GM12865 (cell line): ENCODE measurements at regions not wholly inside any gene's neighbourhood (a gene's known extent, or its start where the extent isn't known, plus 50 kb on each side); places are given as distances from the start of the nearest gene placed in this dataset.

Source experiments
- DNase-seq: peaks from one replicate; pipeline ENCODE4 v3.0.0; 2010; ENCODE audit warnings: low read depth
- H3K4me3 ChIP-seq: 2 replicates; pipeline ENCODE4 v1.5.1; 2011; ENCODE audit warnings: mild to moderate bottlenecking, low read depth, low read length, control low read depth
- TF ChIP-seq, protein P1 (sequence below): IDR thresholded peaks from 2 replicates; pipeline ENCODE4 v1.5.1; 2011; ENCODE audit warnings: low read length, control low read depth, low read depth, inconsistent platforms; ENCODE audit not compliant: insufficient read depth; ENCODE audit errors: missing control alignments

DNA sequence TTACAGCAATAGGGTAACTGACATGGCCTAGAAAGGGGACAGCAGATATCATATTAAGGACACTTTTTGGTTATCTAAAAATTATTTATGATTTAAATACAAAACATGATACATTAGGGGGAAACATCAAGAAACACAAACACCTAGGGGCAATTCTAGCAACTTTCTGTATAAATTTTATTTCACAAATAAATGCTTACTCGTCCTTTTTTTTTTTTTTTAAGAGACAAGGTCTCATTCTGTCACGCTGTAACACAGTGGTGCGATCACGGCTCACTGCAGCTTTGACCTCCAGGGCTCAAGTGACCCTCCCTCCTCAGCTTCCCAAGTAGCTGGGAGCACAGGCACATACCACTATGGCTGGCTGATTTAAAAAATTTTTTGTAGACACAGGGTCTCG is 151.8 kb upstream of the BCOR start:
- TF ChIP-seq, protein P1, sequence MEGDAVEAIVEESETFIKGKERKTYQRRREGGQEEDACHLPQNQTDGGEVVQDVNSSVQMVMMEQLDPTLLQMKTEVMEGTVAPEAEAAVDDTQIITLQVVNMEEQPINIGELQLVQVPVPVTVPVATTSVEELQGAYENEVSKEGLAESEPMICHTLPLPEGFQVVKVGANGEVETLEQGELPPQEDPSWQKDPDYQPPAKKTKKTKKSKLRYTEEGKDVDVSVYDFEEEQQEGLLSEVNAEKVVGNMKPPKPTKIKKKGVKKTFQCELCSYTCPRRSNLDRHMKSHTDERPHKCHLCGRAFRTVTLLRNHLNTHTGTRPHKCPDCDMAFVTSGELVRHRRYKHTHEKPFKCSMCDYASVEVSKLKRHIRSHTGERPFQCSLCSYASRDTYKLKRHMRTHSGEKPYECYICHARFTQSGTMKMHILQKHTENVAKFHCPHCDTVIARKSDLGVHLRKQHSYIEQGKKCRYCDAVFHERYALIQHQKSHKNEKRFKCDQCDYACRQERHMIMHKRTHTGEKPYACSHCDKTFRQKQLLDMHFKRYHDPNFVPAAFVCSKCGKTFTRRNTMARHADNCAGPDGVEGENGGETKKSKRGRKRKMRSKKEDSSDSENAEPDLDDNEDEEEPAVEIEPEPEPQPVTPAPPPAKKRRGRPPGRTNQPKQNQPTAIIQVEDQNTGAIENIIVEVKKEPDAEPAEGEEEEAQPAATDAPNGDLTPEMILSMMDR = no peak
- H3K4me3 ChIP-seq = no peak overlapping the region

DNA sequence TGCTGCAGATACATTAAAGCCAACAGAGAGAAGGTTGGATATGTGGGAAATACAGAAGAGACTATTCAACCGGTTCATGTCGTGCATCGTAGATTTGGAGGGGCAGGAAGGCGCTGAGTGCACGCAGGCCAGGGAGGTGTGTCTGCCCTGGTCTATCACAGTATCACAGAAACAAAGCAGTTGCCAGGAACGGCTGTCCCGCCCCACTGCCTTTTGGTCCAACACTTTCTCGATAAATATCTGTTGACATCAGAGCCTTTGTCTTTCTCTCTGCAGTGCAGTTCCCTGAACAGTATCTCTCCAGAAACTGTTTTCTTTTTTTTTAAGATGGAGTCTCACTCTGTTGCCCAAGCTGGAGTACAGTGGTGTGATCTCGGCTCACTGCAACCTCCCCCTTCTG is 151.1 kb upstream of the BCOR start:
- TF ChIP-seq, protein P1 = no peak
- no peak for DNase-seq
- H3K4me3 ChIP-seq = no peak overlapping the region

More for the DNA sequence above, 151.8 kb upstream of the BCOR start:
- no peak for DNase-seq

DNA sequence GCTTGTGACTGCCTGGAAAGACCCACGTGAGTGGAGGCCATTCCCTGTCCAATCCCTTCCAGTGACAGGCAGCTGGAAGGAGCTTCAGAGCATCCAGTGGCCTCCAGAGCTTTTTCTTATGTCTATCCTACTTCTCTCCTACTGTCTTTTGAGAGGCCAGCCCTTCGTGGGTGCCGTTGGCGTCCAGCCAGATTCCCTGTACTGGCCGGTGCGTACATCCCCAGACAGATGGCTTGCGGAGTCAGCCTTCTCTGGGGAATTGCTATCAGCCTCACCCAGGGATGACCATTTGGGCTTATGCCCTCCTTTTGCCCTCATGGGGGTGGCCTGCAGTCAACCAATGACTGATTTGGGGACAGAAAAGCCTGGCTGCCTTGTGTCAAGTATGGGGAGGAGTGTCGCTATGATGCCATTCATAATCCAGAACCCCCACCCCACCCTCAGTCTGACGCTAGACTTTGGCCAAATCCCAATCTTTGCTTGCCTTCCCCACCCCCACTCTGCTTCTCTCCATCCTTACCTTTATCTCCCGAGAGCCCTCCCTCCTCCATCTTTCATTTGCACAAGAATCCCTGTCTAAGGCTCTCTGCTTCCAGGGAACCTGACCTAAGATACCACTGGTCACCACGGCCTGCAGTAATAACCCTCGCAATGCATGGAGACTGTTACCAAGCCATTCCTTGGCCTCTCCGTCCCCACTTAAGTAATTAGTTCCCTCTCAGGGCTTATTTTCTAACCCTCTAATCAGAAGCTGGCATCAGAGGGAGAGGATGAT is 150.3 kb upstream of the BCOR start:
- TF ChIP-seq, protein P1 = no peak
- no peak for DNase-seq
- no peak overlapping the region for H3K4me3 ChIP-seq

DNA sequence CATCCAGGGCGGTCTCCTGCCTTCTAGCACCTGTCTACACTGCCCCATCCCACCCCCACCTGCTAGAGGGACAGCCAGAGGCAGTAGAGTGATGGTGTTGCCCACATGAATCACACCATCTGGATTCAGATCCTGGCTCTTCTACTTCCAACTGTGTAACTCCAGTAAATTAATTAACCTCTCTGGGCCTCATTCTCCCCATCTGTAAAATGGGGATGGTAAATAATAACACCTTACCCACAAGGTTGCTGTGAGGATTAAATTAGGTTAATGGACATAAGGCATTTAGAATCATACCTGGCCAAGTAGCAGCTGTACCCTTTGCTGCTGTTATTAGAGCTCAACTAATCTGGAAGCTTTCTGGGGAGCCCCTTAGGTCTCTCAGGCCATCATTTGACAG is 149.6 kb upstream of the BCOR start:
- TF ChIP-seq, protein P1 = no peak
- H3K4me3 ChIP-seq = no peak overlapping the region
- DNase-seq = no peak

DNA sequence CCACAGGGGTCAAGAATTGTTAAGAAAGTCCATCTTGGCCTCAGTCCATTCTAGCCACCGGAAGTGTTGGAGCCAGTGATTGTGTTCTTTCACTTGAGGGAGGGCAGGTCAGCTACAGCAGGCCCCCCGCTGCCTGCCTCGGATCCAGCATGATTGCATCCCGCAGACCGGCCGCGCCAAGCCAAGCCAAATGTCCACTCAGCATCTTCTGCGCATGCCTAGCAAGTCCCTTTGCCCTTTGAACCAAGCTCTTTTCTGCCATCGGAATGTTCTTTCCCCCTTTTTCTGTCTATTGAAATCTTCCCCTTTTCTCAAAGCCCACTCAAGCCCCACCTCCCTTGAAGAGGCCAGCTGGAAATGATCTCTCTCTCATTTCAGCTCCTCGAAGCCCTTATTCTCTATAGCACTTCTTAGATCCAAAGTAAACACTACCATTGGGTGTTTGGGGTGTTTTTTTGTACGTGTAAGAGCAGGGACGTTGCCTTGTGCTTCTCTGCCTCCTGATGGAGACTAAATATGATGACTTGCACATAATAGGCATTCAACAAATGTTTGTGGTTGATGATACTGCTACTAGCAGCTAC is 147.8 kb upstream of the BCOR start:
- DNase-seq = no peak
- TF ChIP-seq, protein P1 = no peak
- H3K4me3 ChIP-seq = no peak overlapping the region

DNA sequence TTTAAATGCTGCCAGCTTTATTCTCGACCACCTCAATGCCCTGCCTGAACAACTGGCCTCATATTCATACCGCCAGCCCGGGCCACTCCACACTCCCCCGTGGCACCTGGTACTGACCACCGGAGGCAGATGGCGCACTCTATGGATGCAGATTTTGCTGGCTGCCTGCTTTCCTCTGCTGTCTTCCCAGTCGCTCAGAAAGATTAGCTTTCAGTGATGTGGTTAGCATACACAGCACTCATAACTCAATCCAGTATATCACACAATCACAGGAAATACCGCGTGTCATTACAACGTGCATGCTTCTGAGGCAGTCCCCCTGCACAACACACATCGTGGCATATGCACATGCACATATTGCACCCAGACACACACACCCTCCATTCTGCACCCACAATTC is 147.2 kb upstream of the BCOR start:
- H3K4me3 ChIP-seq = no peak overlapping the region
- no peak for DNase-seq
- TF ChIP-seq, protein P1 = no peak
